GM23338 (cell line): ENCODE measurements at regions not wholly inside any gene's neighbourhood (a gene's known extent, or its start where the extent isn't known, plus 50 kb on each side); places are given as distances from the start of the nearest gene placed in this dataset.

Experiments
- ATAC-seq: fragments of 200-7000 bp; cut with Tn5 transposase; 3 replicates; pipeline ENCODE4 v1.9.1; 2020
- DNase-seq: peaks from one replicate; pipeline ENCODE4 v3.0.0-alpha.2; 2015; ENCODE audit warnings: low spot score
- H2AFZ ChIP-seq: fragments of 200-600 bp; sonication (generic); 2 replicates; pipeline ENCODE4 v1.8.0; 2016; ENCODE audit warnings: antibody characterized with exemption, mild to moderate bottlenecking, moderate library complexity
- H3F3A ChIP-seq: fragments of 200-600 bp; sonication (generic); replicated peaks from 2 replicates; pipeline ENCODE4 v1.8.0; 2017; ENCODE audit warnings: antibody characterized with exemption, mixed run types, low read depth
- H3K27ac ChIP-seq: fragments of 200-600 bp; sonication (generic); 2 replicates; pipeline ENCODE4 v1.6.1; 2016; ENCODE audit warnings: low read depth
- H3K27me3 ChIP-seq: fragments of 200-600 bp; sonication (generic); 2 replicates; pipeline ENCODE4 v1.8.0; 2016; ENCODE audit warnings: mild to moderate bottlenecking, mixed run types, moderate library complexity; ENCODE audit not compliant: insufficient read depth
- H3K36me3 ChIP-seq: fragments of 200-600 bp; sonication (generic); 2 replicates; pipeline ENCODE4 v1.8.0; 2016; ENCODE audit warnings: mild to moderate bottlenecking; ENCODE audit not compliant: insufficient read depth
- H3K4me1 ChIP-seq: fragments of 200-600 bp; sonication (generic); 2 replicates; pipeline ENCODE4 v1.8.0; 2016; ENCODE audit warnings: mild to moderate bottlenecking, moderate library complexity; ENCODE audit not compliant: insufficient read depth
- H3K4me2 ChIP-seq: fragments of 200-600 bp; sonication (generic); 2 replicates; pipeline ENCODE4 v1.7.1; 2017; ENCODE audit warnings: mixed run types
- H3K4me3 ChIP-seq: fragments of 200-600 bp; sonication (generic); 2 replicates; pipeline ENCODE4 v1.6.1; 2016; ENCODE audit warnings: mixed run types
- H3K79me2 ChIP-seq: fragments of 200-600 bp; sonication (generic); replicated peaks from 2 replicates; pipeline ENCODE4 v1.8.0; 2017; ENCODE audit warnings: mild to moderate bottlenecking; ENCODE audit not compliant: insufficient read depth
- H3K9me2 ChIP-seq: fragments of 200-600 bp; sonication (generic); 2 replicates; pipeline ENCODE4 v1.8.0; 2017; ENCODE audit not compliant: insufficient read depth
- H4K20me1 ChIP-seq: fragments of 200-600 bp; sonication (generic); replicated peaks from 2 replicates; pipeline ENCODE4 v1.8.0; 2017; ENCODE audit warnings: mild to moderate bottlenecking; ENCODE audit not compliant: insufficient read depth
- H3K27ac Mint-ChIP-seq: 2 replicates; pipeline ENCODE4 v1.8.0; 2020; ENCODE audit warnings: inconsistent platforms, mild to moderate bottlenecking, moderate library complexity, mixed read lengths
- H3K27me3 Mint-ChIP-seq: 3 replicates; pipeline ENCODE4 v1.8.0; 2022; ENCODE audit warnings: low read depth, mild to moderate bottlenecking, moderate library complexity, mixed read lengths, inconsistent platforms; ENCODE audit not compliant: insufficient read depth, poor library complexity
- H3K36me3 Mint-ChIP-seq: 3 replicates; pipeline ENCODE4 v1.8.0; 2021; ENCODE audit warnings: low read depth, mild to moderate bottlenecking, inconsistent platforms, moderate library complexity, mixed read lengths
- H3K4me1 Mint-ChIP-seq: 3 replicates; pipeline ENCODE4 v1.8.0; 2020; ENCODE audit warnings: mild to moderate bottlenecking, inconsistent platforms, mixed read lengths
- H3K4me3 Mint-ChIP-seq: 3 replicates; pipeline ENCODE4 v1.8.0; 2021; ENCODE audit warnings: moderate library complexity, mild to moderate bottlenecking, inconsistent platforms, mixed read lengths
- H3K9me3 Mint-ChIP-seq: 3 replicates; pipeline ENCODE4 v1.8.0; 2020; ENCODE audit warnings: moderate library complexity, mild to moderate bottlenecking, inconsistent platforms, mixed read lengths
- CREB1 ChIP-seq: fragments of 250-450 bp; sonication (Bioruptor Pico); IDR thresholded peaks from 2 replicates; pipeline ENCODE4 v1.5.0; 2020; ENCODE audit warnings: low read depth, mild to moderate bottlenecking, moderate library complexity
- EZH2 ChIP-seq: fragments of 200-600 bp; sonication (generic); IDR thresholded peaks from one replicate; pipeline ENCODE4 v1.8.0; 2017; ENCODE audit warnings: antibody characterized with exemption, mild to moderate bottlenecking, low read depth; ENCODE audit not compliant: unreplicated experiment
- EZH2phosphoT487 ChIP-seq: fragments of 200-600 bp; sonication (generic); IDR thresholded peaks from one replicate; pipeline ENCODE4 v1.8.1; 2018; ENCODE audit warnings: antibody characterized with exemption; ENCODE audit not compliant: unreplicated experiment
- NANOG ChIP-seq: IDR thresholded peaks from 2 replicates; pipeline ENCODE4 v1.6.1; 2016; ENCODE audit warnings: antibody characterized with exemption, borderline replicate concordance
- POLR2AphosphoS5 ChIP-seq: IDR thresholded peaks from 2 replicates; pipeline ENCODE4 v1.6.1; 2016; ENCODE audit warnings: antibody characterized with exemption, low read depth
- ZNF114 ChIP-seq: fragments of 250-450 bp; sonication (Bioruptor Pico); IDR thresholded peaks from 2 replicates; pipeline ENCODE4 v1.5.0; 2020; ENCODE audit warnings: mild to moderate bottlenecking, moderate library complexity
- ZNF331 ChIP-seq: fragments of 250-450 bp; sonication (Bioruptor Pico); IDR thresholded peaks from 2 replicates; pipeline ENCODE4 v1.5.0; 2020; ENCODE audit warnings: low read depth, mild to moderate bottlenecking, moderate library complexity
- TF ChIP-seq, protein P1 (sequence below): IDR thresholded peaks from one replicate; pipeline ENCODE4 v1.6.1; 2018; ENCODE audit warnings: antibody characterized with exemption; ENCODE audit not compliant: unreplicated experiment
- TF ChIP-seq, protein P2 (sequence below), 2 experiments: fragments of 200-600 bp in 1 of 2; sonication (generic) in 1 of 2; conservative IDR thresholded peaks; 2 replicates each; pipeline versions ENCODE4 v1.5.1 to v1.6.1; 2016 to 2017; ENCODE audit warnings: antibody characterized with exemption in 2 of 2, low read depth in 2 of 2, mild to moderate bottlenecking in 2 of 2, moderate library complexity in 1 of 2
- TF ChIP-seq, protein P3 (sequence below): IDR thresholded peaks from 2 replicates; pipeline ENCODE4 v1.6.1; 2016; ENCODE audit warnings: antibody characterized with exemption

- no peaks in the 10 kb centered on the region for H3K27me3 Mint-ChIP-seq
- peaks cover 93% of the 10 kb centered on the region for H3K9me3 Mint-ChIP-seq
- Histone ChIP-seq H3K4me1 (no peaks in the 10 kb centered on the region), H4K20me1 (no peaks in the 10 kb centered on the region), H3K27ac (no peak overlapping the region), H2AFZ (no peak overlapping the region), H3K36me3 (no peaks in the 10 kb centered on the region), H3K79me2 (no peaks in the 10 kb centered on the region), H3K9me2 (no peaks in the 10 kb centered on the region), H3F3A (no peaks in the 10 kb centered on the region), H3K27me3 (no peaks in the 10 kb centered on the region), H3K4me3 (no peak overlapping the region), H3K4me2 (no peak overlapping the region)
- H3K4me1 Mint-ChIP-seq = no peaks in the 10 kb centered on the region
- TF ChIP-seq EZH2phosphoT487 = no peak
- no peak for TF ChIP-seq POLR2AphosphoS5
- TF ChIP-seq, protein P1, sequence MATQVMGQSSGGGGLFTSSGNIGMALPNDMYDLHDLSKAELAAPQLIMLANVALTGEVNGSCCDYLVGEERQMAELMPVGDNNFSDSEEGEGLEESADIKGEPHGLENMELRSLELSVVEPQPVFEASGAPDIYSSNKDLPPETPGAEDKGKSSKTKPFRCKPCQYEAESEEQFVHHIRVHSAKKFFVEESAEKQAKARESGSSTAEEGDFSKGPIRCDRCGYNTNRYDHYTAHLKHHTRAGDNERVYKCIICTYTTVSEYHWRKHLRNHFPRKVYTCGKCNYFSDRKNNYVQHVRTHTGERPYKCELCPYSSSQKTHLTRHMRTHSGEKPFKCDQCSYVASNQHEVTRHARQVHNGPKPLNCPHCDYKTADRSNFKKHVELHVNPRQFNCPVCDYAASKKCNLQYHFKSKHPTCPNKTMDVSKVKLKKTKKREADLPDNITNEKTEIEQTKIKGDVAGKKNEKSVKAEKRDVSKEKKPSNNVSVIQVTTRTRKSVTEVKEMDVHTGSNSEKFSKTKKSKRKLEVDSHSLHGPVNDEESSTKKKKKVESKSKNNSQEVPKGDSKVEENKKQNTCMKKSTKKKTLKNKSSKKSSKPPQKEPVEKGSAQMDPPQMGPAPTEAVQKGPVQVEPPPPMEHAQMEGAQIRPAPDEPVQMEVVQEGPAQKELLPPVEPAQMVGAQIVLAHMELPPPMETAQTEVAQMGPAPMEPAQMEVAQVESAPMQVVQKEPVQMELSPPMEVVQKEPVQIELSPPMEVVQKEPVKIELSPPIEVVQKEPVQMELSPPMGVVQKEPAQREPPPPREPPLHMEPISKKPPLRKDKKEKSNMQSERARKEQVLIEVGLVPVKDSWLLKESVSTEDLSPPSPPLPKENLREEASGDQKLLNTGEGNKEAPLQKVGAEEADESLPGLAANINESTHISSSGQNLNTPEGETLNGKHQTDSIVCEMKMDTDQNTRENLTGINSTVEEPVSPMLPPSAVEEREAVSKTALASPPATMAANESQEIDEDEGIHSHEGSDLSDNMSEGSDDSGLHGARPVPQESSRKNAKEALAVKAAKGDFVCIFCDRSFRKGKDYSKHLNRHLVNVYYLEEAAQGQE = no peak
- TF ChIP-seq ZNF114 = no peak
- no peak for TF ChIP-seq CREB1 (CRISPR knock-in tag)
- TF ChIP-seq EZH2 = no peak
- no peak for TF ChIP-seq ZNF331 (CRISPR knock-in tag)
- TF ChIP-seq, protein P2, sequence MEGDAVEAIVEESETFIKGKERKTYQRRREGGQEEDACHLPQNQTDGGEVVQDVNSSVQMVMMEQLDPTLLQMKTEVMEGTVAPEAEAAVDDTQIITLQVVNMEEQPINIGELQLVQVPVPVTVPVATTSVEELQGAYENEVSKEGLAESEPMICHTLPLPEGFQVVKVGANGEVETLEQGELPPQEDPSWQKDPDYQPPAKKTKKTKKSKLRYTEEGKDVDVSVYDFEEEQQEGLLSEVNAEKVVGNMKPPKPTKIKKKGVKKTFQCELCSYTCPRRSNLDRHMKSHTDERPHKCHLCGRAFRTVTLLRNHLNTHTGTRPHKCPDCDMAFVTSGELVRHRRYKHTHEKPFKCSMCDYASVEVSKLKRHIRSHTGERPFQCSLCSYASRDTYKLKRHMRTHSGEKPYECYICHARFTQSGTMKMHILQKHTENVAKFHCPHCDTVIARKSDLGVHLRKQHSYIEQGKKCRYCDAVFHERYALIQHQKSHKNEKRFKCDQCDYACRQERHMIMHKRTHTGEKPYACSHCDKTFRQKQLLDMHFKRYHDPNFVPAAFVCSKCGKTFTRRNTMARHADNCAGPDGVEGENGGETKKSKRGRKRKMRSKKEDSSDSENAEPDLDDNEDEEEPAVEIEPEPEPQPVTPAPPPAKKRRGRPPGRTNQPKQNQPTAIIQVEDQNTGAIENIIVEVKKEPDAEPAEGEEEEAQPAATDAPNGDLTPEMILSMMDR (conservative IDR thresholded peaks at IDR 0.05; ENCODE audit: low read depth in 2 of 2) = no peak
- TF ChIP-seq, protein P3, sequence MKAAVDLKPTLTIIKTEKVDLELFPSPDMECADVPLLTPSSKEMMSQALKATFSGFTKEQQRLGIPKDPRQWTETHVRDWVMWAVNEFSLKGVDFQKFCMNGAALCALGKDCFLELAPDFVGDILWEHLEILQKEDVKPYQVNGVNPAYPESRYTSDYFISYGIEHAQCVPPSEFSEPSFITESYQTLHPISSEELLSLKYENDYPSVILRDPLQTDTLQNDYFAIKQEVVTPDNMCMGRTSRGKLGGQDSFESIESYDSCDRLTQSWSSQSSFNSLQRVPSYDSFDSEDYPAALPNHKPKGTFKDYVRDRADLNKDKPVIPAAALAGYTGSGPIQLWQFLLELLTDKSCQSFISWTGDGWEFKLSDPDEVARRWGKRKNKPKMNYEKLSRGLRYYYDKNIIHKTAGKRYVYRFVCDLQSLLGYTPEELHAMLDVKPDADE = no peak
- H3K27ac Mint-ChIP-seq = no peak overlapping the region
- ATAC-seq (no peak), DNase-seq (no peak)
- H3K36me3 Mint-ChIP-seq = peaks cover 51% of the 10 kb centered on the region
- H3K4me3 Mint-ChIP-seq = no peak overlapping the region
These were observed 488.6 kb upstream of the USP9Y start for GRCh38 chrY:12212394-12212793.

DNA sequence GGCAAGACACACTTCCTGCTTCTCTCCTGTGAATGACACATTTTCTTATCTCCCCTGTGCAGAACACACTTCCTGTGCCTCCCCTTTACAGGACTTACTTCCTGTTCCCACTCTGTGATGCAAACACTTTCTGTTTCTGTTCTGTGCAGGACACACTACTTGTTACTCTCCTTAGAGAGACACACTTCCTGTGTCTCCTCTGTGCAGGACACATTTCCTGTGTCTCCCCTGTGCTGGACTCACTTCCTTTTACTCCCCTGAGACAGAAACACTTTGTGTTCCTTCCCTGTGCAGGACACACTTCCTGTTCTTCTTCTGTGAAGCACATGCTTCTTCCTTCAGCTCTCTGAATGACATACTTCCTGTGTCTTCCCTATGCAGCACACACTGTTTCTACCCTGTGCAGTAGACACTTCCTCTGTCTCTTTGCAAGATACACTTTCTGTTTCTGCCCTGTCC, 485.4 kb upstream of the USP9Y start:
- Histone ChIP-seq H3K27me3 (no peaks in the 10 kb centered on the region), H3K9me2 (no peaks in the 10 kb centered on the region), H3K4me3 (no peak overlapping the region), H3F3A (no peaks in the 10 kb centered on the region), H3K4me2 (no peak overlapping the region), H2AFZ (no peak overlapping the region), H3K79me2 (no peaks in the 10 kb centered on the region), H3K27ac (no peak overlapping the region), H4K20me1 (no peaks in the 10 kb centered on the region), H3K36me3 (no peaks in the 10 kb centered on the region), H3K4me1 (no peaks in the 10 kb centered on the region)
- DNase-seq (no peak), ATAC-seq (no peak)
- Mint-ChIP-seq H3K4me1 (no peaks in the 10 kb centered on the region), H3K27ac (no peak overlapping the region), H3K36me3 (peaks cover 59% of the 10 kb centered on the region), H3K9me3 (peaks cover 95% of the 10 kb centered on the region), H3K27me3 (no peaks in the 10 kb centered on the region), H3K4me3 (no peak overlapping the region)
- TF ChIP-seq EZH2 (no peak), NANOG (no peak)
- TF ChIP-seq, protein P2 (conservative IDR thresholded peaks at IDR 0.05; ENCODE audit: low read depth in 2 of 2) = no peak
